ENCODE measurements at regions not wholly inside any gene's neighbourhood (a gene's known extent, or its start where the extent isn't known, plus 50 kb on each side); places are given as distances from the start of the nearest gene placed in this dataset.
"Not testable (repeated sequence)": the region's sequence is repeated elsewhere in the genome, so short reads cannot be mapped to it uniquely, and the experiment has no call there.

DNA sequence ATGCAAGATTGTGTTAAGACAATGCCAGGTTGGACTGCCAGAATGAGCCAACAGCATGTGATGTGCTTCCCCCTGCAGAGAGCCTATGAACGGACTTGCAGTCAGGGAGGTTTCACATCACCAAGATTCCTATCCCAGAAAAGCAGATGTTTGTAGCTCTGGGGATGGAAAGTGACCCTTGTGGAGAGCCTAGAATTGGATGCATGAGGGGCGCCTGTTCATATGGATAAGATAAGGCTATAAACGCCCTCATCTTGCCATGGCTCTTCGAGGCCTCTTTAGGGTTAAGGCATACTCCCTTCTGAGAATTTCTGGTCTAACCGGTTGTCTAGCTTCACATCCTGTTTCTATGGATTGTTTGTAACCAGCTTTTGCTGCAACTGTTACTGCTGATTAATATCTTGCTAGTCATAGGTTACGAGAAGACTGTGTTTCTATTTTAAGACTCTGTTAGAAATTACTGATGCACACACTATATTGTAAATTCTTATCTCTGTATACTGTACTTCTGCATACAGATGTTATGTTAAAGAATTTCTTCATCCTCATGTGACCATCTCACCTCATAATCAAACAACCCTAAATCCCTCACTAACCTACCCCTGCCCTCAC, 295.8 kb downstream of the PTGER3 start:
- DNase-seq (ENCODE audit: low spot score) = not testable (repeated sequence)

DNA sequence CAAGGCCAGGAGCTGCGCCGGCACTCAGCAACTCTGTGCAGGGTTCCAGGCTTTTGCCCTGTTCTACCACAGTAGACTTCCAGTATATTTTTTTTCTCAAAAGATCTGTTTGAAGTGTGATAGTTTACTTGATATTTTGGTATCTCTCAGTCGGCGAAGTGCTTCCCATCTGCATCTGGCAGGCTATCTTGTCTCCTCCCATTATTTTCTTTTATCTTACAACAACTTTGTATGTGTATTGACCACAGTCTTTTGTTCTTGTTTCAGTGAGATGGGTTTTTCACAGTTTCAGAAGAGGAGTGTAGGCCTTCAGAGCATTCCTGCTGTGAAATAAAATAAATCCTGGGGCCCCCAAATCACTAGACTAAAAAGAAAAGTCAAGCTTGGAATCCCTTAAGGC, 292.9 kb downstream of the PTGER3 start:
- no peak for DNase-seq (ENCODE audit: low spot score)

GRCh38 chr1:70760154-70760553, 287.5 kb downstream of the PTGER3 start:
- no peak for DNase-seq (ENCODE audit: low spot score)

GRCh38 chr1:70762386-70762785, 285.2 kb downstream of the PTGER3 start:
- no peak for DNase-seq (ENCODE audit: low spot score)

- no peak for DNase-seq (ENCODE audit: low spot score)
Measured at GRCh38 chr1:70764747-70765146, 282.9 kb downstream of the PTGER3 start.

DNA sequence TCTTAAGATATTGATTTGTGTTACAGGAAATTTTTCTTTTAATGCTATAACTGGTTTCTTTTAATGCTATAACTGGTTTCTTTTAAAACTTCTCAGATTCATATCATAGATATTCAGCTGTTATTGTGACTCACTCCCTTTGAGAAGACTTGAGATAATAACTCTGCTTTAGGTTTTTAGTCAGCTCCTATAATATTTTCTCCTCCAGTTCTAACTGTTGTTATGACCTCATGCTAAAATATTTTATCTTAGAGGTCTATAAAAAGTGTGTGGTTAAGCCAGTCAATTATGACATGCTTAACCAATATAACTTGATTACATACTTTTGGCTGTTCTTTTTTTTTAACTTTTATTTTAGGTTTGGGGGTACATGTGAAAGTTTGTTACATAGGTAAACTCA, 280.2 kb downstream of the PTGER3 start:
- no peak for DNase-seq (ENCODE audit: low spot score)

GRCh38 chr1:70768216-70768615, 279.4 kb downstream of the PTGER3 start:
- DNase-seq (ENCODE audit: low spot score) = no peak

- DNase-seq (ENCODE audit: low spot score) = no peak
Measured at GRCh38 chr1:70778056-70778762, 269.4 kb downstream of the PTGER3 start.

DNA sequence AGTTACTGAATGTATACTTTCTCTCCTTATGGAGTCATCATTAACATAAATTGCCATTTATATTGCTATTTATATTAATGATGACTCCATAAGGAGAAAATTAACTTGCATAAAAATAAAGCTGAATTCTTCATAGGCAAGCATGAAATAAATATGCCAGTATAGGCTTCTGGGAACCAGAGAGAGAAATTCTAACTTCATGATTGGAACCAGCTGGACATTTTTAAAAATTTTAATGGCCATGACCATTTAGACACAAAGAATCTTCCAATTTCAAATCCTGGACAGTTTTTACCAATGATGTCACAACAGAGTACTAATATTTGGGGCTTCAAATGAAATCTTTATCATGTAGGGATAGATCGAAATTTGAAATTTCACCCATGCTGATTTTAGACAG, 268.7 kb downstream of the PTGER3 start:
- DNase-seq (ENCODE audit: low spot score) = no peak

GRCh38 chr1:70779571-70779970, 268.0 kb downstream of the PTGER3 start:
- DNase-seq (ENCODE audit: low spot score) = no peak

DNA sequence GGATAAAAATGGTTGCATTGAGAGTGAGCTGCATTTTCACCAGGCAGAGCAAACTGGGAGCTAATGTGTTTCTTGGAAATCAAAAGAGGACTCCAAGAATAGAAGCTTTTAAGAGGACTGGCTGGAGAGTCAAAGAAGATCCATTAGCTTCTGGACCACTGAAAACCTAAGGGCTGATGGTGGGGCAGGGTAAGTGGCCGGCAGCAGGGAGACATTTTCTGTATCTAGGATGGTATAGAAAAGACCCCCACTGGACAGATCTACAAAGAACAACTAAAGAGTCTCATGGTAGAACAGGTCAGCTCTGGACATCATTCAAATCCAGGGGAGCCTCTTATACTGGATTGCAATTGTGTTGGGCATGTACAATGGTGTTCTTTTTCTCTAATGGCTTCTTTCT, 262.3 kb downstream of the PTGER3 start:
- no peak for DNase-seq (ENCODE audit: low spot score)

GRCh38 chr1:70790232-70790923, 257.2 kb downstream of the PTGER3 start:
- DNase-seq (ENCODE audit: low spot score) = no peak

- DNase-seq (ENCODE audit: low spot score) = not testable (repeated sequence)
Measured at GRCh38 chr1:70795064-70795463, 252.6 kb downstream of the PTGER3 start.

GRCh38 chr1:70796298-70796697, 251.3 kb downstream of the PTGER3 start:
- DNase-seq (ENCODE audit: low spot score) = not testable (repeated sequence)

DNA sequence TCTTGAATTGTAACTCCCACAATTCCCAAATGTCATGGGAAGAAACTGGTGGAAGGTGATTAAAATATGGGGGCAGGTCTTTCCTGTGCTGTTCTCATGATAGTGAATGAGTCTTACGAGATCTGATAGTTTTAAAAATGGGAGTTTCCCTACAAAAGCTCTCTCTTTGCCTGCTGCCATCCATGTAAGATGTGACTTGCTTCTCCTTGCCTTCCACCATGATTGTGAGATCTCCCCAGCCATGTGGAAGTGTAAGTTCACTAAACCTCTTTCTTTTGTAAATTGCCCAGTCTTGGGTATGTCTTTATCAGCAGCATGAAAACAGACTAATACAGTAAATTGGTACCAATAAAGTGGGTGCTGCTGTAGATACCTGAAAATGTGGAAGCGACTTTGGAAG, 245.0 kb downstream of the PTGER3 start:
- not testable (repeated sequence) for DNase-seq (ENCODE audit: low spot score)

DNA sequence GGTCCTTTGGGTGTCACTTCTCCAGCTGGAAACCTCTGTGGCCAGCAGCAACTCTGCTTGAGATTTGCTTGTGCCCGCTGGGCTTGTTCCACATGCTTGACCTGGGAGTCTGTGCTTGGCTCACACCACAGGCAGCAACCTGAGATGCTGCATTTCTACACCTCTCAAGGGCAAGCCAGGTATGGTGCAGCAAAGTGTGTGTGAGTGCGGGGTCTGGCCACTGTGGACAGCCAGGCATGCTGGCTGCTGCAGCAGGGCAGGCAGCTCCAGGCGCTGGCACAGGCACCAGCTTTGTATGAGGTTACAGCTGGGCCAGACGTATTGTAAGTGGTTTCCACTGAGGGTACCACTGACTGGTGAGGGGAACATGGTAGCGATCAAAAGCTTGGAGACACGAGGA, 242.0 kb downstream of the PTGER3 start:
- no peak for DNase-seq (ENCODE audit: low spot score)

- DNase-seq (ENCODE audit: low spot score) = no peak
Measured at GRCh38 chr1:70807088-70807664, 240.4 kb downstream of the PTGER3 start.

- DNase-seq (ENCODE audit: low spot score) = no peak
Measured at GRCh38 chr1:70809069-70809468, 238.5 kb downstream of the PTGER3 start.

DNA sequence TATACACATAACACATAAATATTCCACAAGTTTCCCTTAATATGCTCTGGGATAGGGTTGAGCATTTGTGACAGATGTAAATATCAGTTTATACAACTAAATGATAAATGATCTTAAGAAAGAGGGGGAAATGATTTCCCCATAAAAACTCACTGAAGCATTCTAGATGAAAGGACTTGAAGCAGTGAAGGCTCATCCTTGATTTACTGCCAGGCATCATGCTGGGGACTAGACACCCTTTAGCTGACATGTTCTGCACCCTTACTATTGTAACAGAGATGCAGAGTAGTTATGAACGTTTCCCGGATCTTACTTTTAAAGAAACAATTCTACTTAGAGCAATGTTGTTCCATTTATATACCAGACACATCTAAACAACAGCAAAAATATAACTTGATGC, 235.8 kb downstream of the PTGER3 start:
- DNase-seq (ENCODE audit: low spot score) = no peak

- DNase-seq (ENCODE audit: low spot score) = no peak
Measured at GRCh38 chr1:70812442-70813109, 235.0 kb downstream of the PTGER3 start.

- no peak for DNase-seq (ENCODE audit: low spot score)
Measured at GRCh38 chr1:70818401-70818800, 229.2 kb downstream of the PTGER3 start.

DNA sequence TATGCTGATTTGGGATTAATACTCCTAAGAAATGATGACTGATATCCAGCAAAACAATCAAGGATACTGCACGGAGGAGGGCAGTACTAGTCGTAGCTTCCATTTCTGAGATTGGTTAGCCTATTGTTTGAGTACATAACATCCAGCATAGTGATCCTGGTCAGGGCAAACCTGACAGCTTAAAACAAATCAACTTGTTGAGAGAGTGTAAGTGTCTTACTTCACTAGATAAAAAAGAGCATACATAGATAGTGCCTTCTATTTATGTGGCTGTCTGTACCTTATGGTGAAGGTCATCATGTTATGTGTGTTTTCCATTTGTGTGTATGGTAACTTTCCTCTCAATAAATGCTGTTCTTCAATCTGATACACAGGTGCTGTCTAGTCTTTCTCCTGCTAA, 228.4 kb downstream of the PTGER3 start:
- no peak for DNase-seq (ENCODE audit: low spot score)

All from mucosa of gallbladder (tissue), 1 donor.